HG02623 (cell line): ENCODE measurements at regions not wholly inside any gene's neighbourhood (a gene's known extent, or its start where the extent isn't known, plus 50 kb on each side); places are given as distances from the start of the nearest gene placed in this dataset.

ENCODE experiments used
- ATAC-seq: cut with Tn5 transposase; IDR thresholded peaks from one replicate; pipeline ENCODE4 v1.9.1; 2021; ENCODE audit warnings: moderate library complexity; ENCODE audit not compliant: unreplicated experiment

GRCh38 chr13:94968757-94969086, 256.4 kb upstream of the SOX21 start:
- no peak for ATAC-seq

GRCh38 chr13:94968040-94968756, 255.9 kb upstream of the SOX21 start:
- ATAC-seq = no peak

DNA sequence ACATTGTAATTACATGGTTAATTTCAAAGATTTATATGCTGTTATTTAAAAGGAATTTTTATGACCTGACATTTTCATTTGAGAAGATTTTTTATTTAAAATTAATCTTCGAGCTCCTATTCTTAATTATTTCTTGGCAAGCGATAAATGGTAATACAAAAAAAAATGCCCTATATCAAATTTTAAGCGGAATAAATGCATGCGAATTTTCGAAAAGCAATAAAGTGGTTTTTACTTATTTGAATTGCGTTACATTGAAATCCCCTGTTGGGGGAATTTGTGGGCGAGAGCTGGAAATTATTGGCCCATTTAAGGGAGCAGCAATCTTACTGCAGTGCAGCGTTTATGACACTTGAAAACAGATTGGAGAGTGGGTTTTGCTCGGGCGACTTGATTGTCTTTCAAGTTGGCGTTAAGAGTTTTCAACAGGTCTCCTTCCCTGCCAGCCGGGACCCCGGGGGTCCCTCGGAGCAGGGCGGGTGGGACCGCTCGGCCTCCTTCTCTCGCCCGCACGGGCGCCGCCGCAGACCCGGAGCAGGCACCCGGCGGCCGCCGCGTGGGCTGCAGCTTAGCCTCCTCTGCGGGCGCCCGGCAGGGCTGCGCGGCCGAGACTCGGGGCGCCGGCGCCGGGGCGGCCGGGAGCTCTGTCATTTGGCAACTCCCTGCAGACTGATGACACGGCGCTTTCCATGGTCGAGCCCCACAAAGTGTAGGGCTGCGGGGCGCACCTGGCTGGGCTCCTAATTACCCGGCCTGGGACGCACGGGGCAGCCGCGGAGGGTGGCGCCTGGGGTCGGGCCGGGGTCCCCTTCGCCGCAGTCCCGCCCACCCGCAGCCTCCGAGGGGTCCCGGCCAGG, 255.1 kb upstream of the SOX21 start:
- ATAC-seq = no peak

DNA sequence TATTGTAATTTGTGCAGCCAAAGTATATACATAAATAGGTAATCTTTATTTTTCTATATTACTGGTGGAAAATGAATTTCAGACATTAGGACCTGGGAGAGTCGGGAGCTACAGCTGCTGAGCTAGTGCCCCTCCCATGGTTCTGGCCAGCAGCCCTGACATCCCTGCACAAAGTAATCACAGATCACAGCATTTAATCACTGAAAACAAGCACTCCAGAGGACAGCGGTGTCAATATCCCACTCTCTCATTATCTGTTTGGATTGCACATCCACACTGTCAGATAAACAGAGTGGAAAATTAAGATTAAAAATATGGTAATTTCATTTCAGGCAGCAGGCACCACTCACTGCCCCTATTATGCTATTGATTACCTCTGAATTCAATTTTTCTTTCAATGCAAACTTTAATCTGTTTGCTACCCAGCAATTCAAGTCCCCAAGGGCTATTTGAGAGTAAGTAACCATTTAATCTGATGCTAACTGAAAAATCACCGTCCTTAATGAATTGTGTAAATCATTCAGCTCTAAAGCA, 254.1 kb upstream of the SOX21 start:
- no peak for ATAC-seq

GRCh38 chr13:94959626-94960025, 247.3 kb upstream of the SOX21 start:
- ATAC-seq = no peak

GRCh38 chr13:94956417-94957110, 244.2 kb upstream of the SOX21 start:
- ATAC-seq = no peak

DNA sequence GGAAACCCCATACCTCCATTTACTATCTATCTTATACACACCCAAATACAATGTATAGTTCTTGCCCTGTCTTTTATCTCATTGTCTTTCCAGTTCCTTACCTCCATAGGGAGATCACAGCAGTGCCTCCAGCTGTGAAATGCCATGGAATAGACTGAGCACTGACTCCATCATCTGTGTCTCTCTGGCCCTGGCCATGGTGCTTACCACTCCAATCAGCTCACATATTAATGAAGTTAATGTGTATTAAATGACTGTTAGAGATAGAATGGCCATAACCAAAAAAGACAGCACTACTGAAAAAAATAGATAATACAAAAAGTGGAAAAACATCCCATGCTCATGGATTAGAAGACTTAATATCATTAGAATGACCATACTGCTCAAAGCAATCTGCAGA, 240.4 kb upstream of the SOX21 start:
- no peak for ATAC-seq

DNA sequence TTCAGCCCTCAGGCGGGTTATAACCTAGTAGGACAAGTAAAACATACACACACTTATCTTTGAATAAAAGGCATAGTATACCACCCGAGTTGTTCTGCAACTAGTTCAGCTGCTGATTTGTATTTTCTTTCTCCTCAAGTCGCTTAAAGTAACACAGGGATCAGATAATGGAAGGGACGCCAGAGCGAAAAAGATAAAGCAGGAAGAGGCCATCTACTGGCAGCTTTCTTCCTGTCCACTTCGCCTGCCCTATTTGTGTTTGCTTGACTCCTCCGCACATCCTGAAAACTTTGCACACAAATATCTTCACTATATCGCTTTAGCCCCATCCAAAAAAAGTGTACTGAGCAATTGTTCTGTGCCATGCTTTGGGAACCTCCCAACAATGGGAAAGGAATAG, 238.0 kb upstream of the SOX21 start:
- ATAC-seq = no peak

DNA sequence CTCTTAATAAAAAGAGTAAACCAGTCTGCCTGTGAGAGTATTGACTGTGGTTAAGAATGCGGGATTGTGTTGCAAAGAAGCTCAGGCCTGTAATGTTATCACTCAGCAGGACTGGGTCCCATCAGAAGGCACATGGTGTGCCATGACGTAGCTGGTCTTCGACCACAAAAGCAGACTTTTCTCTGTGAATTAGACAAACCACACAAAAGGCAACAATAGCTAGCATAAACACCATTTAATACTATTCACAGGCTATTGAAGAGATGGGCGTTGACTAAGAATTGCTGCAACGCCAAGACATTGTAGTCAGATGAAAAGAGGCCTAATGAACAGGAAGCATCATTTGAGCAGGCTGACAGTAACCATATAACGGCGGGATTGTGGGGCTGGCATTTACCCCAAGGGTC, 235.6 kb upstream of the SOX21 start:
- ATAC-seq = no peak

DNA sequence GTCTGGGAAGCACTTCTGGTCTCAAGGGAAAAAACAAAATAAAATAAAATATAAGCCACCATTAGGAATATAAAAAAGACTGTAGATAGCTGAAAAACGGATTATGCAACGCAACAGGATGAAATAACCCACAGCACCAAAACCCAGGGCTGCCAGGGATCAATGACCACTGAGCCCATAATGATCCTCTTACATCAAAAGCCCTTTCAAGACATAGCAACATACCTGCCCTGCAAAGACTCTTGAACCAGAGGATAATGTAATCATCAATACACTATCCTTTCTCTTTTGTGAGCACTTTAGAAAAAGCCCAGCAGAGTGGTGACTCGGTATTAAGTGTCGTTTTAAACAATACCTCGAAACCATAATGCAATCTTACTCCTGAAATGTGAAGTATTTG, 235.0 kb upstream of the SOX21 start:
- no peak for ATAC-seq

GRCh38 chr13:94946039-94946438, 233.7 kb upstream of the SOX21 start:
- no peak for ATAC-seq

DNA sequence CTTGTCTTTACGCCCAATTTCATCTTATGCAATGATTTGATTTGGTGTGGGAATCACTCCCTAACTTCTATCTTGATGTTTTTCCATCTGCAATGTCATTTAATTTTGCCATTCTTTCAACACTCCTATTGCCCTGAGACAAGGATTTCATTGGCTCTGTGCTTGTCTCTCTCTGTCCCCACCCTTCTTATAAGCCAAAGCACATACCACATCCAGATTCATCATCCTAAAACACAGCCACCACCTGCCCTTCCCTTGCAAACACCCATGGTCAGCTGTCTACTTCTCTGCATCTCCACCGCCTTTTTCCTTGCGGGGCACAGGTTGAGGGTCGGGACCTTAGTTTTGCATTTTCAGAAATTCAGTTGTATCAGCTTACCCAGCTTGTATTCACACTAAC, 225.8 kb upstream of the SOX21 start:
- ATAC-seq = no peak

GRCh38 chr13:94936633-94937032, 224.3 kb upstream of the SOX21 start:
- ATAC-seq = no peak

DNA sequence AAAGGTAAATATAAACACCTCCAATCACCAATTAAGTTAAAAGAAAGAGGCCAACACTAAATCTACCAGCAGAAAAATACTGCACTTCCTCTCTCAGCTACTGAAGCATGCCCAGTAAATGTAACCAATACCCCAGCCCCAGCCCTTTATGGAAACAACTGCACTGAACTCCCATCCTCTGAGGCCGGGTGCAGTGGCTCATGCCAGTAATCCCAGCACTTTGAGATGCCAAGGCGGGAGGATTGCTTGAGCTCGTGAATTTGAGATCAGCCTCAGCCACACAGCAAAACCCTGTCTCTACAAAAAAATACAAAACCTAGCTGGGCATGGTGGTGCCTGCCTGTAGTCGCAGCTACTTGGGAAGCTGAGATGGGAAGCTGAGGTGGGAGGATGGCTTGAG, 221.6 kb upstream of the SOX21 start:
- no peak for ATAC-seq

- ATAC-seq = no peak
These were observed 220.9 kb upstream of the SOX21 start for GRCh38 chr13:94933230-94933751.

DNA sequence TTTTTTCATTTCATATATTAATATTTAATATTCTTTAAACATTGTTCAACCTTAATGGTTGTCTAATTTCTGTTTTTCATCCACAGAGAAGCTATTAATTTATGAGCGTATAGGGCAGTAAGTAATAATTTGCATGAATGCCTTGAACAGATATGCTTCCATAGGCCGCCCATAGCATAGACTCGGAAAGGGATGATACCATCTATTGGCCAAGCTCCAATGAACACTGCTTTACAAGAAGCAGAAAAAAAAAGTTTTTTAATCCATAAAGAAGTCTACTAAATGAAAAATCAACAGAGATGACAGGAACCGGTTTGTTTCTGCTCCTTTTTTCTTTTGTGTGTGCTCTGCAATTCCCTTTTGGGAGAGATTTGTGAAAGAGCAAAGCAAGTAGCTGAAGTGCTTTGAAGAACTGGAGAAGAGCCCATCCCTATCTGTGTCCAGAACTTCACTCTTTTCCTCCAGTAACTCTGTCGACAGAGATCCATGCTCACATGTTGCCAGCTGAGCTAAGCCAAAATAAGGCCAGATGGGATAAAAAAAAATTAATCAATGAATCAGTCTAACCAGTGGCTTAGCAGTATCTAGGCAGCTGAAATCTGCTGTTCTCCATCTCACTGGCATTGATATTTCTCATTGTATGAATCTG, 215.9 kb upstream of the SOX21 start:
- no peak for ATAC-seq

GRCh38 chr13:94925263-94925662, 212.9 kb upstream of the SOX21 start:
- ATAC-seq = no peak

- no peak for ATAC-seq
These were observed 208.8 kb upstream of the SOX21 start for GRCh38 chr13:94921181-94921580.

GRCh38 chr13:94920578-94920977, 208.2 kb upstream of the SOX21 start:
- ATAC-seq = no peak

DNA sequence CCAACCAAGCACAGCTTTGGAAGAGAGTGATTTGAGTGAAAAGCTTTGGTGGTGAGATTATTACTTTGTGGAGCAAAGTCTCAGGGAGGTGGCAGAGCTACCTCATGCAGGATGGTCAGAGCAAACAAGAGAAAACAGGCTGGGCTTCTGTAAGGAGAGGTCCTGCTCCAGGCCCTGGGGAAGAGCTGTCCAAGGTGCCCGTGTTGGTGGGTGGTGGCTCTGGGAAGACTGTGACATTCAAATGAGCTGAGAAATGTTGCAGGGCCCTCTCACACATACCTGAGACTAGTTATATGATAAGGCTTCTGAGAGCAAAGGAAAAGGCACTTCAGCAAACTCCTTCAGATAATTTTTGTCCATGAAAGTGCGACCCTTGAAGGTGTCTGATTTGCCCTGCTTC, 205.5 kb upstream of the SOX21 start:
- no peak for ATAC-seq

GRCh38 chr13:94914895-94915294, 202.6 kb upstream of the SOX21 start:
- no peak for ATAC-seq
